Mesenteric fat pad (tissue), 1 donor: ENCODE measurements at regions not wholly inside any gene's neighbourhood (a gene's known extent, or its start where the extent isn't known, plus 50 kb on each side); places are given as distances from the start of the nearest gene placed in this dataset.

ENCODE experiments used
- DNase-seq: peaks from one replicate; pipeline ENCODE4 v3.0.0-alpha.2; 2020; ENCODE audit warnings: low spot score
- donor health status: DM: yes; HTN: yes; CAD: no.

- DNase-seq = no peak
Observed at GRCh38 chr5:124692950-124693349, 53.5 kb downstream of the ZNF608 start.

GRCh38 chr5:124692324-124692723, 54.1 kb downstream of the ZNF608 start:
- no peak for DNase-seq

GRCh38 chr5:124689653-124690052, 56.8 kb downstream of the ZNF608 start:
- DNase-seq = no peak

GRCh38 chr5:124686239-124687004, 60.0 kb downstream of the ZNF608 start:
- no peak for DNase-seq

- no peak for DNase-seq
Observed at GRCh38 chr5:124685404-124685930, 61.0 kb downstream of the ZNF608 start.

- no peak for DNase-seq
Observed at GRCh38 chr5:124683917-124684555, 62.4 kb downstream of the ZNF608 start.

GRCh38 chr5:124679578-124680199, 66.8 kb downstream of the ZNF608 start:
- no peak for DNase-seq

GRCh38 chr5:124678922-124679519, 67.4 kb downstream of the ZNF608 start:
- no peak for DNase-seq

GRCh38 chr5:124678468-124678867, 68.0 kb downstream of the ZNF608 start:
- DNase-seq = no peak

- no peak for DNase-seq
Observed at GRCh38 chr5:124677374-124678351, 68.8 kb downstream of the ZNF608 start.

GRCh38 chr5:124675931-124676846, 70.2 kb downstream of the ZNF608 start:
- DNase-seq = no peak

GRCh38 chr5:124671193-124671592, 75.2 kb downstream of the ZNF608 start:
- DNase-seq = no peak

GRCh38 chr5:124670722-124671184, 75.7 kb downstream of the ZNF608 start:
- no peak for DNase-seq

GRCh38 chr5:124669956-124670721, 76.3 kb downstream of the ZNF608 start:
- DNase-seq = no peak

GRCh38 chr5:124669300-124669648, 77.2 kb downstream of the ZNF608 start:
- DNase-seq = no peak

GRCh38 chr5:124668353-124669299, 77.8 kb downstream of the ZNF608 start:
- DNase-seq = no peak

- DNase-seq = no peak
Observed at GRCh38 chr5:124665625-124666024, 80.8 kb downstream of the ZNF608 start.

GRCh38 chr5:124665035-124665434, 81.4 kb downstream of the ZNF608 start:
- DNase-seq = no peak
